ENCODE measurements at regions not wholly inside any gene's neighbourhood (a gene's known extent, or its start where the extent isn't known, plus 50 kb on each side); places are given as distances from the start of the nearest gene placed in this dataset.
"Not testable (repeated sequence)": the region's sequence is repeated elsewhere in the genome, so short reads cannot be mapped to it uniquely, and the experiment has no call there.

GRCh38 chr2:116317111-116317510 lies 1497.4 kb upstream of the DDX18 start:
- no peak for DNase-seq (ENCODE audit: low spot score)
- no peaks in the 10 kb centered on the region for H3K9me3 ChIP-seq (ENCODE audit: control insufficient read depth in 4 of 4, low read length in 3 of 4)
- no peaks in the 10 kb centered on the region for H3K36me3 ChIP-seq (ENCODE audit: control insufficient read depth in 4 of 4, insufficient read depth in 3 of 4, low read depth in 1 of 4, low read length in 3 of 4)
- H3K4me1 ChIP-seq (ENCODE audit: control insufficient read depth in 4 of 4, insufficient read depth in 4 of 4, low read length in 3 of 4): no peaks in the 10 kb centered on the region
- H3K4me3 ChIP-seq (ENCODE audit: low read depth in 1 of 3, low read length in 3 of 3): no peak overlapping the region
- no peak overlapping the region for H3K27ac ChIP-seq (ENCODE audit: low read depth in 1 of 2, low read length in 2 of 2)
- no peaks in the 10 kb centered on the region for H3K27me3 ChIP-seq (ENCODE audit: control insufficient read depth in 4 of 4, insufficient read depth in 4 of 4, low read length in 3 of 4)
- TF ChIP-seq NR2F2 (IDR thresholded peaks at IDR 0.05): no peak
- no peak for TF ChIP-seq ATF3 (IDR thresholded peaks at IDR 0.05)
- TF ChIP-seq SP1 (IDR thresholded peaks at IDR 0.05): no peak
- TF ChIP-seq GABPA (IDR thresholded peaks at IDR 0.05 in 1 of 2, conservative IDR thresholded peaks at IDR 0.05 in 1 of 2): no peak
- no peak for TF ChIP-seq ZBTB33 (IDR thresholded peaks at IDR 0.05)
- no peak for TF ChIP-seq CTCF (IDR thresholded peaks at IDR 0.05; ENCODE audit: low read depth, low read length, missing input control)
- TF ChIP-seq FOXA1 (IDR thresholded peaks at IDR 0.05): no peak
- no peak for TF ChIP-seq YY1 (IDR thresholded peaks at IDR 0.05)
- no peak overlapping the region for H3K9ac ChIP-seq (ENCODE audit: low read depth in 1 of 2, low read length in 2 of 2)
- WGBS: 72% methylated on average over 2 of the region's 2 CpGs

- WGBS: 70% methylated on average over 8 of the region's 8 CpGs
Observed at GRCh38 chr2:116318551-116318950, 1495.9 kb upstream of the DDX18 start.

GRCh38 chr2:116319001-116319400 lies 1495.5 kb upstream of the DDX18 start:
- Histone ChIP-seq H3K4me3 (ENCODE audit: low read depth in 1 of 3, low read length in 3 of 3) (no peak overlapping the region), H3K27ac (ENCODE audit: low read depth in 1 of 2, low read length in 2 of 2) (no peak overlapping the region), H3K9me3 (ENCODE audit: control insufficient read depth in 4 of 4, low read length in 3 of 4) (no peaks in the 10 kb centered on the region), H3K9ac (ENCODE audit: low read depth in 1 of 2, low read length in 2 of 2) (no peak overlapping the region), H3K4me1 (ENCODE audit: control insufficient read depth in 4 of 4, insufficient read depth in 4 of 4, low read length in 3 of 4) (no peaks in the 10 kb centered on the region), H3K36me3 (ENCODE audit: control insufficient read depth in 4 of 4, insufficient read depth in 3 of 4, low read depth in 1 of 4, low read length in 3 of 4) (no peaks in the 10 kb centered on the region), H3K27me3 (ENCODE audit: control insufficient read depth in 4 of 4, insufficient read depth in 4 of 4, low read length in 3 of 4) (no peaks in the 10 kb centered on the region)
- WGBS: 23% methylated on average over 1 of the region's 1 CpG
- TF ChIP-seq ZBTB33 (IDR thresholded peaks at IDR 0.05): no peak
- TF ChIP-seq NR2F2 (IDR thresholded peaks at IDR 0.05): no peak
- DNase-seq (ENCODE audit: low spot score): no peak

More at GRCh38 chr2:116318551-116318950, 1495.9 kb upstream of the DDX18 start:
- not testable (repeated sequence) for H3K9me3 ChIP-seq (ENCODE audit: control insufficient read depth in 4 of 4, low read length in 3 of 4); H3K4me1 ChIP-seq (ENCODE audit: control insufficient read depth in 4 of 4, insufficient read depth in 4 of 4, low read length in 3 of 4); H3K9ac ChIP-seq (ENCODE audit: low read depth in 1 of 2, low read length in 2 of 2); H3K36me3 ChIP-seq (ENCODE audit: control insufficient read depth in 4 of 4, insufficient read depth in 3 of 4, low read depth in 1 of 4, low read length in 3 of 4); DNase-seq (ENCODE audit: low spot score); H3K4me3 ChIP-seq (ENCODE audit: low read depth in 1 of 3, low read length in 3 of 3); H3K27ac ChIP-seq (ENCODE audit: low read depth in 1 of 2, low read length in 2 of 2); H3K27me3 ChIP-seq (ENCODE audit: control insufficient read depth in 4 of 4, insufficient read depth in 4 of 4, low read length in 3 of 4)
